Fibroblast of villous mesenchyme (primary cell): ENCODE measurements at regions not wholly inside any gene's neighbourhood (a gene's known extent, or its start where the extent isn't known, plus 50 kb on each side); places are given as distances from the start of the nearest gene placed in this dataset.
A peak's percentile ranks its signal among the peaks of the same experiment; 100 is the strongest.

Experiments
- DNase-seq: peaks from one replicate; pipeline ENCODE4 v3.0.0-alpha.2; 2010; ENCODE audit warnings: low read depth
- H3K4me3 ChIP-seq: 2 replicates; pipeline ENCODE4 v1.5.1; 2011; ENCODE audit warnings: low read depth, mild to moderate bottlenecking, low read length
- CTCF ChIP-seq: IDR thresholded peaks from 2 replicates; pipeline ENCODE4 v1.5.1; 2012; ENCODE audit warnings: low read depth, mild to moderate bottlenecking, low read length; ENCODE audit not compliant: insufficient read depth

DNA sequence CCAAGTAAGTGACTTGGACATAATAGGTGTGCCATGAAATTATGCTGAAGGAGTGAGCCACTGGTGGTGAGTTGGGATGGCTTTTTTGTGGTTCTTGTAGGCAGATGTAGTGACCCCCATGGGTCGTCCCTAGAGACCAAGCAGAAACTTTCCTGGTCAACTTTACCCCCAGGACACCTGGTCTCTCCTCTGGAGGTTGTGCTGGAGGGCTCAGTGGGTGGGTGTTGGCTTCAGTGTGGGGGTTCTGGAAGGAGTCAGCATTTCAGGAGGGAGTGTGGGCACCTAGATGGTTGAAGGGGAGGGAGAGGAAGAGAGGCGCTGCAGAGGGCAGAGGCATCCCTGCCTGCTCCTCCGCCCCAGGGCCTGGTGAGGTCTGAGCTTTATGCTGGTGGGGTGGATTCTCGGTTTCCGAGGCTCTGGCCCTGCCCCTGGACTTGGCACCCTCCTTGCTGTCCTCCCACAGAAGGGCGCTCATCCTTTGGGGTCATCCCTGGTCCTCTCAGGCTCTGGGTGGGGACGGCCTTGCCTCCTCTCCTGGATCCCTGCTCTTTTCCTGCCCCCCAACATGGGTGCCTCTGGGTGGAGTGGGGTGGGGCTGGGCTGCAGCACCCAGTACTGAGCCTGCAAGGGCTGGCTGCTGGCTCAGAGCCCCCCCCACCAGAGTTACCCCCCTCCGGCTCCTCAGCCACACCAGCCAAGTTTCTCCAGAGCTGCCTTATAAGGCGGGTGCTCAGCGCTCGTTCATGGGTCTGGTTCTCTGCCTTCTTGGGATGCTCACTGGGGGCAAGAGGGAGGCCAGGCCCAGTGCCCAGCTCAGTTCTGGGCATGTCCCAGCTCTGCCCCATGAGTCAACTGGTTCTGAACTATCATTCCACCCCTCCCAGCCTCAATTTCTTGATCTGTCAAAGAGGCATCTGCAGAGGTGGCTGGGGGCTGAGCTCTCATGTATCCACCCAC is 266.8 kb downstream of the SEC14L1 start:
- no peak for DNase-seq
- no peak for TF ChIP-seq CTCF
- H3K4me3 ChIP-seq: no peak overlapping the region

DNA sequence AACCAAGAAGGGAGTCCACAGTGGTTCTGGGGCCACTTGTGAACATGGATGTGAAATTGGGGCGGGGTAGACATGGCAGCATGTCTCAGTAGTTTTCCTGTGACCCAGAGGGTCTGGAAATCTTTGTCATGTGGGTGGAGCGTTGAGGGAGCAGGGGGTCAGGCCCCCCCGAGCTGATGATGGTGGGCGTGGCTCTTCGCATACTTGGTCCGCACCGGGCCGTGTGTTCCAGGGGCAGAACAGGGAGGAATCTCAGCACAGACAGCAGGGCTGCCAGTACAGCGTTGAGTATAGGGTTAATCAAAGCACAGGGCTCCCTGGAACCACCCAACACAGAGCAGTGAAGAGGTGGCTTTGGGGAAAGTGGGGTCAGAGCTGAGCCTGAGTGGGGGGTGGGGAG is 267.5 kb downstream of the SEC14L1 start:
- H3K4me3 ChIP-seq: no peak overlapping the region
- TF ChIP-seq CTCF: no peak
- peak; percentile 55 for DNase-seq

DNA sequence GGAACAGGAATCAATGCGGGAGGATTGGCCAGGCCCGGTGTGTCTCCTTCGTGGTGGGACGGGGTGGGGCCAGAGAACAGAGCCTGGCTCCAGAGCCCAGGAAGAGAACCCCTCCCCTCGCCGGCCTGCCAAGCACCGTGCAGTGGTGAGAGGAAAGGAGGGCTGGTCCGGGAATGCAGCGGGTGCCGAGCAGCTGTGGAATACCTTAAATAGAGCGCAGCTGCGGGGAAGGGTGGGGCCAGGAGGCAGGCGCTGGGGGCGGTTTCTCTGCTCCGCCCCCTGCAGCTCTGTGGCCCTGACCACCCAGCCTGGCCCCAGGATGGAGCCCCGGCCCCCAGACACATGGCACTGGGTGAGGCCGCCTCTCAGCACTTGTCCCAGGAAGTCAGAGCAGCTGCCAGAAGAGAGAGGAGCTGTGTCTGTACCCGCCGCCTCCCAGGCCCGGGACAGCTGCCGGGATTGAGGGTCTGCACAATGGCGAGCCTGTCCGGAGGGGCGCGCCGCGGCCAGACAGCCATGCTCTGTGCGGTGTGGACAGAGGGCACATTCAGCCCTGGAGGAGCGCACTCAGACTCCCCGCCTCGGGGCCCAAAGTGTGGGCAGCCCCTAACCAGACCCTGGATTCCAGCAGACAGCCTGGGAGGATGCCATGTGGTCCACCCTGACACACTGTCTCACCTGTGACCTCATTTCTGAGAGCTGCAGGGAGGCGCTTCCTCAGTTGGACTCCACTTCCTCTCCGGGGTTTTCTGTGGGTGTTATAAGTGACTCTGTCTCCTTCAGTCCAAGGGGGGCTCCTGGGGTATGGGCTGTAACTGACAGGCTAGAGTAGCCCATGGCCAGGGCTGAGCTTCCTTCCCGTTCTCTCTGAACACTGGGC is 268.8 kb downstream of the SEC14L1 start:
- no peak for TF ChIP-seq CTCF
- H3K4me3 ChIP-seq: no peak overlapping the region

GRCh38 chr17:77410470-77410869 is 269.7 kb downstream of the SEC14L1 start:
- no peak for DNase-seq
- TF ChIP-seq CTCF: no peak
- no peak overlapping the region for H3K4me3 ChIP-seq

More for the DNA sequence above, 268.8 kb downstream of the SEC14L1 start:
- DNase-seq: peak; percentile 91

DNA sequence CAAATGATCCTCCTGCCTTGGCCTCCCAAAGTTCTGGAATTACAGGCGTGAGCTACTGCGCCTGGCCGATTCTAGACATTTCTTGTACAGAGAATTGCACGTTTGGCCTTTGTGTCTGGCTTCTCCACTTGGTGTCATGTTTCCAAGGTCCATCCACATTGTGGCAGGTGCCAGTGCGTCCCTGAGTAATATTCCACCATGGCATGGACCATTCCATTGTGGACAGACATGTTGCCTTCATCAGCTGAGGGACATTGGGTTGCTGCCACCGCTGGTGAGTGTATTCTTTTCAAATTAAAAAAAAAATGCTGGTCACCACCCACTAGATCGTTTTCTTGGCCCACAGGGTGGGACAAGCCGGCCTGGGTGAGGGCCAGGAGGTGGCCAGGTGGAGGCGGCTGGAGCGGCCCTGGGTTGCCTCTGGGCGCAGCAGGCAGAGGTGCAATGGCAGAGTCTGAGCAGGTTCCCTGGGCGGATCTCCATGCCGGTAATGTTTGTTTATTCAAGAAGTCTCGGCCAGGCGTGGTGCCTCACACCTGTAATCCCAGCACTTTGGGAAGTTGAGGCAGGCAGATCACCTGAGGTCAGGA is 274.1 kb downstream of the SEC14L1 start:
- no peak overlapping the region for H3K4me3 ChIP-seq
- no peak for DNase-seq
- TF ChIP-seq CTCF: no peak

DNA sequence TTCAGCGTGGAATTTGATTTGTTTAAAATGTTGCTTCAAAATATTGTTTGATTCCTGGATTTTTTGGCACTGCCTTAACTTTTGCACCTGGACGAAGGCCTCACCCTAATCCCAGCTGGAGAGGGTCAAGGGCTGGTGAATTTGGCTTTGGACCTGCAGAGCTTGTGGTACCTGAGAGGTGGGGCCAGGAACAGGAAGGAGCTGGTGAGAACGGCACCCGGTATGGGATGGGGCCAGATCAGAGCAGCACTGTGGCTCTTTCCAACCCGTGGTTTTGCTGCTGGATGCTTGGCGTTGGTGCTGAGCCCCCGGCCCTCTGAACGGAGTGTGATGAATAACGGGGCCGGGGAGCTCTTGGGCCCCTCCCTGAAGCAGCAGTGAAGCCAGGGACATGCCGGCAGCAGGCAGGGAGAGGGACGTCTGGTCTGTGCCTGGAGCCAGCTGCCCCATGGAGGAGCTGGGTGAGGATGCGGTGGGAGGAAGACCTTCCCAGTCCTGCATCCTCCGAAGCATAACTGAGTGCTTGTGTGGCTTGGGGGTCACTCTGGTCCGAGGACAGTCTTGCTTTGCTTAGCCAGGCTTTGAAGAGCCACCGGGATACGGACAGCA is 275.4 kb downstream of the SEC14L1 start:
- TF ChIP-seq CTCF: no peak
- DNase-seq: no peak
- no peak overlapping the region for H3K4me3 ChIP-seq
